ENCODE measurements at regions not wholly inside any gene's neighbourhood (a gene's known extent, or its start where the extent isn't known, plus 50 kb on each side); places are given as distances from the start of the nearest gene placed in this dataset.

- no peak for TF ChIP-seq POLR2A (IDR thresholded peaks at IDR 0.05)
- no peak for TF ChIP-seq CTCF (IDR thresholded peaks at IDR 0.05)
Measured at GRCh38 chr1:55968661-55969060, 610.7 kb downstream of the PLPP3 start.

Data from ovary (tissue), 3 donors.